GM21786 (cell line): ENCODE measurements at regions not wholly inside any gene's neighbourhood (a gene's known extent, or its start where the extent isn't known, plus 50 kb on each side); places are given as distances from the start of the nearest gene placed in this dataset.

Experiments
- ATAC-seq: cut with Tn5 transposase; IDR thresholded peaks from one replicate; pipeline ENCODE4 v1.9.1; 2021; ENCODE audit not compliant: unreplicated experiment

GRCh38 chrX:38886112-38886511, 84.9 kb downstream of the MID1IP1 start:
- no peak for ATAC-seq

GRCh38 chrX:38887222-38887621, 86.0 kb downstream of the MID1IP1 start:
- no peak for ATAC-seq

- ATAC-seq = no peak
These were observed 89.1 kb downstream of the MID1IP1 start for GRCh38 chrX:38890326-38890725.

- ATAC-seq = no peak
These were observed 89.7 kb downstream of the MID1IP1 start for GRCh38 chrX:38890963-38891362.

GRCh38 chrX:38891641-38892413, 90.6 kb downstream of the MID1IP1 start:
- ATAC-seq = peak; percentile 92

GRCh38 chrX:38893441-38893840, 92.2 kb downstream of the MID1IP1 start:
- no peak for ATAC-seq

GRCh38 chrX:38895775-38896174, 94.5 kb downstream of the MID1IP1 start:
- ATAC-seq = no peak

GRCh38 chrX:38896724-38897298, 95.6 kb downstream of the MID1IP1 start:
- peak; percentile 53 for ATAC-seq

GRCh38 chrX:38898261-38898660, 97.0 kb downstream of the MID1IP1 start:
- no peak for ATAC-seq

GRCh38 chrX:38899650-38900049, 98.4 kb downstream of the MID1IP1 start:
- ATAC-seq = no peak

- ATAC-seq = no peak
These were observed 99.5 kb downstream of the MID1IP1 start for GRCh38 chrX:38900719-38901118.

- no peak for ATAC-seq
These were observed 101.8 kb downstream of the MID1IP1 start for GRCh38 chrX:38902972-38903492.

GRCh38 chrX:38916801-38917200, 115.5 kb downstream of the MID1IP1 start:
- ATAC-seq = no peak

- ATAC-seq = no peak
These were observed 116.7 kb downstream of the MID1IP1 start for GRCh38 chrX:38917954-38918353.

GRCh38 chrX:38919202-38919601, 117.9 kb downstream of the MID1IP1 start:
- no peak for ATAC-seq

GRCh38 chrX:38919853-38920528, 118.7 kb downstream of the MID1IP1 start:
- no peak for ATAC-seq

- ATAC-seq = peak; percentile 45
These were observed 122.3 kb downstream of the MID1IP1 start for GRCh38 chrX:38923451-38923969.

GRCh38 chrX:38927592-38927991, 126.3 kb downstream of the MID1IP1 start:
- ATAC-seq = no peak

GRCh38 chrX:38929966-38930421, 128.7 kb downstream of the MID1IP1 start:
- ATAC-seq = no peak

GRCh38 chrX:38930474-38930873, 129.2 kb downstream of the MID1IP1 start:
- ATAC-seq = no peak

- no peak for ATAC-seq
These were observed 134.3 kb downstream of the MID1IP1 start for GRCh38 chrX:38935561-38935960.

- ATAC-seq = no peak
These were observed 136.1 kb downstream of the MID1IP1 start for GRCh38 chrX:38937400-38937799.
